Stromal cell of bone marrow (primary cell): ENCODE measurements at regions not wholly inside any gene's neighbourhood (a gene's known extent, or its start where the extent isn't known, plus 50 kb on each side); places are given as distances from the start of the nearest gene placed in this dataset.

Experiments
- DNase-seq: peaks from one replicate; pipeline ENCODE4 v3.0.0-alpha.2; 2012; ENCODE audit warnings: low read depth

DNA sequence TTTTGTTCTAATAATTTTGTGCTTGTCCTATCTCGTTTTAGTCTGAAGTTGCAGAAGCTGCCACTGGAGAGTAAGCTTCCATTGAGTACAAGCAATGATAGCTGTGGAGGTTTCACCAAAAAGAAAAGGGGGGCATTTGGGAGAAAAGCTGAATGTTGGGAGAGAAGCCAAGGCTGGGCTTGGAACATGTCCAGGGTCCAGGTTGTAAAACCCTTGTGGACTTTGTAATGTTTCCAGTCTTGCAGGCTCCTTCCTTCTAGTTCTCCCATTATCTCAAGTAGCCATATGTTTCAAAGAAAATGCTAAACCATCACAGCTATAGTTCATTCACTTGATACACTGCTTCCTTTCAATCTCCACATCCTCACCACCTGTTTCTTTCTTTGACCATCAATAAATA, 880.2 kb downstream of the NLGN4Y start:
- no peak for DNase-seq

GRCh38 chrY:15415165-15415564, 890.8 kb downstream of the NLGN4Y start:
- DNase-seq = no peak

GRCh38 chrY:15418613-15419012, 894.3 kb downstream of the NLGN4Y start:
- no peak for DNase-seq

DNA sequence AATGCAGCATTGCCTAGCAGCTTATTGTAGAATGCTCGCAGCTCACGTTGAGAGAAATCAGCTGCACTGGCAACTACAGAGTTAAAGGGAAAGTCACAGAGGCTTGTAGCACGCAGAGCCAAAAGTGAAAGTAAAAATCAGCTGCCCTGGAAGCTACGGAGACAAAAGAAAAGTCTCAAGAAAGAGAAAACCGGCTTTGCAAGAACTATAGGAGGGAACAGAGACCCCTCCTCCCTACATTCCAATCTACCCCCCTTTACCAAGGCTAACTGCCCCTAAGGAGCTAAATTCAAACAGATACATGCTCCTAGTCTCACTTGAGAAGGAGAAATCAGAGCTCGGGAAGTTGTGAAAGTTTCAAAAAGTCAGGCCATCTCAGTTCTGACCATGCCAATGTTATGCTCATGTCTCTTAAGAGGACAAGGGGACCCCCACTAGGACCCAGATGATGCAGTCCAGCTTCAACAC, 900.4 kb downstream of the NLGN4Y start:
- DNase-seq = no peak

- no peak for DNase-seq
Measured at GRCh38 chrY:15440021-15440695, 915.8 kb downstream of the NLGN4Y start.

- DNase-seq = no peak
Measured at GRCh38 chrY:15440696-15441408, 916.5 kb downstream of the NLGN4Y start.

DNA sequence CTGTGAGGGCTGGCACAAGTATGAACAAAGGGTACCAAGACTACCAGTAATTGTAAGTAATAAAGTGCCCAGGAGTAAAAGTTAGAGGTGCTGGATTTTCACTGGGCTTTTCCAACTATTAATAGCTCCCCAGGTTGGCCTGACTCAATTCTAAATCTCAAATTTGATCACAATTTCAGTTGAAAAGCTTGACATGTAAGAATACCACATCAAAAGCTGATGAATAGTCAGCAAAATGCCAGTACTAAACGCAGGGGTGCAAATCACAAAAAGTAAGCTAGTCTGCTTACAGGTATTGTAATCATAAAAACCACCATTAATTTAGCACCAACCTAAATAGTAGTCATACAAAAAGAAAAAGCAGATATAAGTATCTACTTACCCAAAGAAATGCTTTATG, 917.5 kb downstream of the NLGN4Y start:
- no peak for DNase-seq

DNA sequence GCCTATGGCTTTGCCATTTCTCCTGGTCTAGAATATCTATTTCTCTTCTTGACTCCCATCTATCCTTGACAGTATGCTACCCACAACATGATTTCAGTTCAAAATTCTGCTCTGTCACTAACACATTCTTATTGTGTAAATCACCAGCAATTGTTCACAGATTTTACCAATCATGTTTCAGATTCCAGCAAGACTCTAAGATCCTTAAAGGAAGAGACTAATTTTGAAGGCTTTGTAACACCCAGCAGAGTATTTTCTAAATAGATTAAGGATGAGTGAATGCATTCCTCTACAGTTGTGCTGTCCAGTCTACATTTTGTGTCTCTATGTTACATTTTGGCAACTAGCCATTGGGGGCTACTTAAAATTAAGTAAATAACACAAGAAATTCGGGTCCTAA, 921.5 kb downstream of the NLGN4Y start:
- no peak for DNase-seq

DNA sequence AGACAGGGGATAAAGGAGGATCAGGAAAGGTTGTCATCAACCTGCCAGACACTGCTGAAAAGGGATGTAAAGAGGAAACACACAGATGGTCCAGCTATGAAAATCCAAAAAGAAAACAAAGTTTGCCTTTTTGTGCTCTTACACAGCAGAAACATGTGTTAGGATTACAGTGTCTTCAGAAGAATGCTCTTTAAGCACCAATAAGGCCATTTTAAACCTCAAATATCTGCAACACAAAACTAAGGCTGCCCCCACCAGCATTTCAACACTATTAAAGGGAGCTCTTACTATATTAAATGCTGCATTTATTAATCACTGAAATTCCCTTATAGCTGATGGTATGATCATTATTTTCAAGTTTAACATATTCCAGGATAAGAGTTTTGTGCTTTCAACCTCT, 922.5 kb downstream of the NLGN4Y start:
- no peak for DNase-seq

DNA sequence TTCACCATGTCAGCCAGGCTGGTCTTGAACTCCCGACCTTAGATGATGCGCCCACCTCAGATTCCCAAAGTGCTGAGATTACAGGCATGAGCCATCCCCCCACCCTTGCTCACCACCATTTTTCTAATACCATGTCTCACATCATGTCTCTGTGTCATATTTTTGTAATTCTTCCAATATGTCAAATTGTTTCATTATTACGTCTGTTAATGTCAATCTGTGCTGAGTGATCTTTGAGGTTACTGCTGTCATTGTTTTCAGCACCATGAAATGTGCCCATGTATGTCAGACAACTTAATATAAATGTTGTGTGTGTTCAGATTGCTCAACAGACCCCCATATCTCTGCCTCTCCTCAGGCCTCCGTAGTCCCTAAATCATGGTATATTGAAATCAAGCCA, 923.6 kb downstream of the NLGN4Y start:
- DNase-seq = no peak

DNA sequence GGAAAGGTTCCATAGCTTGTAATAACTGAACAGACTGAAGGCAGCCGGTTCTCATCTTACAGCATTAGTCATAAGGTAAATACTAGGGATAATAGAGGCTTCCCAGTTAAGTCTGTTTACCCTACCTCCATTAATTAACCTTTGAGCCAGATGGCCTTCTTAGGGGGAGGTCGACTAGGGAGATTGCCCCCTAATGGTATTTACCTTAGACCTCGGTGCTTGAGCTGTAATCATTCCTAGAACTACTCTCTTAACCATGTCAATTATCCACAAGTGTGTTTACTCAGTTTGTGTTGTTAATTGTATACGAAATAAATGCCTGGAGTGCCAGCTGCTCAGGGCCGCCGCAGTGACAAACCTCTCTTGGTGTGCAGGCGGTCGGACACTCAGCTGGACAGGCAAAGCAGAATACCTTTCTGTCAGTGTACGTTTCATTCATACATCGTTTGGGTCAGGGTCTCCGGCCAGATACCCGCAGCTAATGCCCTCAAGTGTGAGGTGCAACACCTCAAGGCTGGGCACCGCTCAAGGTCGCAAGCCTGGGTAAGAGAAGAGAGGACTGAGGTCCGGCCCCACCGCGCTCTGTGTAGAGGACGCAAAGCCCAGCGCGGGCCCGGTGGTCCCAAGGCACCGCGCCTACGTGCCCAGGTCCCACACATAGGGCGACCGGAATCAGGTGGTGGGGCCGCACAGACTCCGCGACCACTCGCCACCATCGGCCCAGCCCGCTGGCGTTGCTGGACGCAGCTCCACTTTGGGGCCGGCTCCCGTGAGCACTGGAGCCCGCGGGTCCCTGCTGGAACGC, 931.0 kb downstream of the NLGN4Y start:
- DNase-seq = no peak

DNA sequence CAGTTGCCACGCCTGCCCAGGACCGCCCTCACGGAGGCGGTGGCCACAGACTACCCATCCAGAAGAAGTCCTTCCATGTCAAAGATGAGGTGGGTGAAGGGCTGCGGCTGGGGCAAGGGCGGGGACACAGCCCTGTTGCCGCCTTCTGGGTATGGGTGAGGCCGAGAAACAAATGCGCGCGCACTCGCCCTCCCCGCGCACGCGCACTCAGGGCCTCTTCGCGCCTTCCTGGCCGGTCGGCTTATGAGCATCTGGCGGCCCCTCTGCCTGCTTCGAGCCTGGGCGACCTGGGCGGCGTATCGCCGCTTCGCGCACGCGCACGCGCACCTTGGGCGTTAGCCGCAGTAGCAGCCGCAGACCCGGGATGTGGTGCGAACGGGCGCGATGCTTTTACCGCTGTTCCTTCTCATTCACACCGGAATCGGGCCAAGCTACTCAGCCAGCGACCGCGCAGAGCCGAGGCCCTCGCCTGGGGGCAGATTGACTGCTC, 931.7 kb downstream of the NLGN4Y start:
- DNase-seq = peak; percentile 31

- no peak for DNase-seq
Measured at GRCh38 chrY:15456491-15456890, 932.2 kb downstream of the NLGN4Y start.

DNA sequence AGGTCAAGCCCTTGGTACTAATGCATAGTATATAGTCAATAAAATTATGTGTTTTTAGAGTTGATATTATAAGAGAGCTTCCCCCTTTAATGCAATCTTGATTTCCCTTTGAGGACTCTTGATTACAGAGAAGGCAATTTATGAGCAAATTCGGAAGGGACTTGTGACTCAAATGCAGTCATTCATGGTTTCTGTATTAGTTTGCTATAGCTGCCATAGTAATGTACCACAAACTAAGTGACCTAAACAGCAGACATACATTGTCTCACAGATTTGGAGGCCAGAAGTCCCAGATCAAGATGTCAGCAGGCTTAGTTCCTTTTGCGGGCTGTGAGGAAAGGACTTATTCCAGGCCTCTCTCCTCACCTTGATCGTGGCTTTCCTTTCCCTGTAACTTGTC, 933.4 kb downstream of the NLGN4Y start:
- DNase-seq = no peak

- no peak for DNase-seq
Measured at GRCh38 chrY:15458426-15458825, 934.1 kb downstream of the NLGN4Y start.

- no peak for DNase-seq
Measured at GRCh38 chrY:15465880-15466279, 941.6 kb downstream of the NLGN4Y start.

GRCh38 chrY:15466891-15467290, 942.6 kb downstream of the NLGN4Y start:
- no peak for DNase-seq

DNA sequence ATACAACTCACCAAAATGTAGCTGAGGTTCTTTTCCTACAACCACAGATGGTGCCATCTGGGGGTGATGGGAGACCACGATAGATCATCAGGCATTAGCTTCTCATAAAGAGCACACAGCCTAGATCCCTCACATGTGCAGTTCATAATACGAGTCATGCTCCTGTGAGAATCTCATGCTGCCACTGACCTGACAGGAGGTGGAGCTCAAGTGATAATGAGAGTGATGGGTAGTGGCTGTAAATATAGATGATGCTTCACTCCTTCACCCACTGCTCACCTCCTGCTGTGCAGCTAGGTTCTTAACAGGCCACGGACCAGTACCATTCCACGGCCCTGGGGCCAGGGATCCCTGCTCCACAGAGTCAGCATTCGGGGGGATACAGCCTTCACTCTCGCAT, 943.8 kb downstream of the NLGN4Y start:
- DNase-seq = no peak

DNA sequence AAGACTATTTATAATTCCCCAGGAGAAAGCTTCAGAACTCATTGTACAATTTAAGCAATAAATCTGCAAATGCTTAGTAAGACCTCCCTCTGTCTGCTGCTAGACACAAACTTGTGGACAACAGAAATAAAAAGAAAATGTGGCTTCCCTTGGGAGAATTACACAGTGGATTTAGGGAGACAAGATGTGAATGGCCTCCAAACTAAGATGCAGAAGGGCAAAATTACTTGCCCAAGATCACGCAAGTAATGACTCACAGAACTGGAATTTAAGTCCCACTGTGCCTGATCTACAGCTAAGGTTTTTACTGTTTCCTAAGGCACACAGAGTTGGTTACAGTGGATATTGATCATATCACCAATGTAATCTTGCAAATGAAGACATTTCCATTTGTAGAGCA, 947.0 kb downstream of the NLGN4Y start:
- no peak for DNase-seq

- DNase-seq = no peak
Measured at GRCh38 chrY:15478348-15478963, 954.1 kb downstream of the NLGN4Y start.

DNA sequence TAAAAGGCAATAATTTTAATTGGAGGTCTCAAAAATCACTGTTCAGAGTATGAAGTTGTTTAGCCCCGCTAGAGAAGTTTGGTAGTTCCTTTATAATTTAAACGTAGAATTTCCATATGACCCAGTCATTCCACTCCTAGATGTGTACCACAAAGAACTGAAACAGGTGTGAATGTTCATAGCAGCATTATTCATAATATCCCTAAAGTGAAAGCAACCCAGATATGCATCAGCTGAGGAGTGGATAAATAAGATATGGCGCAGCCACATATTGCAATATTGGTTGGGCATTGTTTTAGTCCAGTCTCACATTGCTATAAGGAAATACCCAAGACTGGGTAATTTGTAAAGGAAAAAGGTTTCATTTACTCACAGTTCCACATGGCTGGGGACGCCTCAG, 976.2 kb downstream of the NLGN4Y start:
- no peak for DNase-seq

- no peak for DNase-seq
Measured at GRCh38 chrY:15501181-15501580, 976.9 kb downstream of the NLGN4Y start.
